IPS DF 6.9 (cell line): ENCODE measurements at regions not wholly inside any gene's neighbourhood (a gene's known extent, or its start where the extent isn't known, plus 50 kb on each side); places are given as distances from the start of the nearest gene placed in this dataset.

Experiments used
- DNase-seq: peaks from one replicate; pipeline ENCODE4 v3.0.0-alpha.2; 2013; ENCODE audit warnings: low read depth, low spot score
- H3K27ac ChIP-seq: one replicate; pipeline ENCODE4 v1.5.1; 2013; ENCODE audit warnings: low read length, control low read depth
- H3K27me3 ChIP-seq: 2 replicates; pipeline ENCODE4 v1.6.1; 2013; ENCODE audit warnings: mild to moderate bottlenecking, low read length; ENCODE audit not compliant: control insufficient read depth, insufficient read depth
- H3K36me3 ChIP-seq: 2 replicates; pipeline ENCODE4 v1.6.1; 2013; ENCODE audit warnings: low read length; ENCODE audit not compliant: control insufficient read depth, insufficient read depth
- H3K4me1 ChIP-seq: 2 replicates; pipeline ENCODE4 v1.6.1; 2013; ENCODE audit warnings: low read length; ENCODE audit not compliant: control insufficient read depth, insufficient read depth
- H3K4me3 ChIP-seq: 2 replicates; pipeline ENCODE4 v1.5.1; 2013; ENCODE audit warnings: mild to moderate bottlenecking, low read length
- H3K9me3 ChIP-seq: 2 replicates; pipeline ENCODE4 v1.6.1; 2013; ENCODE audit warnings: low read length, inconsistent platforms; ENCODE audit not compliant: control insufficient read depth, insufficient read depth
- WGBS: extraction: QIAGEN DNeasy Blood & Tissue Kit; methylation state at CpG from one replicate; pipeline ENCODE4 v1.1.7; 2013; ENCODE audit warnings: mixed read lengths, missing lambda C conversion rate; ENCODE audit not compliant: insufficient read length, insufficient coverage; 5-methylcytosine and 5-hydroxymethylcytosine counted together

DNA sequence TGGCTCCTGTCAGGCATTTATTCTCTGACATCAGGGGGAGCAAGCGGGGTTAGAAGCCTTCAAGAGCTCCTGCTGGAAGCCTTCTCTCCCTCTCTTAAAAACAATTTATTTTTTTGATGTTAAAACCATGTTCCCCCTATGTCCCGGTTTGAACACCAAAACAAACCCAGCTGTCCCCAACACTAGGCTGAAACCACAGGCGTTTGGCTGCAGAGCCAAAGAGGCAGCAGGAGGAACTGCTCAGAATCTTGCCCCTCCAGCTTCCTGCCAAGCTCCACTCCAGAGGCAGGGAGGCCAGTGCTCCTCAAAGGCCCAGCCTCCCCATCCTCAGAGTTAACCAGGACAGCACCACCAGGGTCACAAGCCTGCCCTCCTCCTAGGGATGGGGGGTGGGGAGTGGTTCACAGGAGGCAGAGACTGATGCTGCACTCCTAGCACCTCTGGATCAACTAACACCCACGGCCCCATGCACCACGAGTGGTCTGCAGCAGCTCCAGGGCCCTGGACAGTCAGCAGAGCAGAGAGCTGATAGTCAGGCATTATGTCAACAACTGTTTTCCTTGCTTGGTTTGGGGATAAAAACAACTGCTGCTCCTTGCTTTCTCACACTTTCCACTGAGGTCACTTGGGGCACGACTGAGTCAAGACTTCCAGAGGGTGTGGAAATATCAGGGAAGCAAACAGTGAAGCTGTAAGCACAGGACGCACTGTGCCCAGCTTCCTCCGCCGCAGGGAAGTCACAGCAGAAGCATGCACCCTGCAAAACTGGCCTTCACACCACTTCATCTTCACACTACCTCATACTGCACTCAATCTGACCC, 96.5 kb upstream of the ADRA1B start:
- DNase-seq: no peak
- no peak overlapping the region for H3K27ac ChIP-seq
- H3K27me3 ChIP-seq: no peaks in the 10 kb centered on the region
- H3K4me3 ChIP-seq: no peak overlapping the region
- H3K4me1 ChIP-seq: no peaks in the 10 kb centered on the region; the same call in 1 of the 2 replicates
- WGBS: no CpG with 5 or more reads among the region's 9 CpGs
- no peaks in the 10 kb centered on the region for H3K9me3 ChIP-seq
- no peaks in the 10 kb centered on the region for H3K36me3 ChIP-seq

DNA sequence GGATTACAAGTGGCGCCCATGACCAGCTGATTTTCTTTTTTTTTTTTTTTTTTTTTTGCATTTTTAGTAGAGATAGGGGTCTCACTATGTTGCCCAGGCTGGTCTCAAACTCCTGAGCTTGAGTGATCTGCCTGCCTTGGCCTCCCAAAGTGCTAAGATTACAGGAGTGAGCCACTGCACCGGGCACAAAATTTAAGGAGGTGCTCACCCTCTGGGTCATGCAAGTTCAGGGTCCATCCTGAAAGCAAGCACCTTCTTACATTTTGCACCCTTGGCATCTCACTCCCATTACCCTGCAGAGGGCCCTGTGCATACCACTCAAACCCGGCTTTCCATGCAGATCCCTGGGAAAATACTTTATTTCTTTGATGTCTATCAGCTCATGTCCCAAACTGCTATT, 95.6 kb upstream of the ADRA1B start:
- WGBS: no CpG with 5 or more reads among the region's 3 CpGs
- no peaks in the 10 kb centered on the region for H3K36me3 ChIP-seq
- H3K9me3 ChIP-seq: no peaks in the 10 kb centered on the region
- DNase-seq: no peak
- H3K4me1 ChIP-seq: no peaks in the 10 kb centered on the region; the same call in 1 of the 2 replicates
- no peaks in the 10 kb centered on the region for H3K27me3 ChIP-seq
- no peak overlapping the region for H3K4me3 ChIP-seq
- H3K27ac ChIP-seq: no peak overlapping the region

DNA sequence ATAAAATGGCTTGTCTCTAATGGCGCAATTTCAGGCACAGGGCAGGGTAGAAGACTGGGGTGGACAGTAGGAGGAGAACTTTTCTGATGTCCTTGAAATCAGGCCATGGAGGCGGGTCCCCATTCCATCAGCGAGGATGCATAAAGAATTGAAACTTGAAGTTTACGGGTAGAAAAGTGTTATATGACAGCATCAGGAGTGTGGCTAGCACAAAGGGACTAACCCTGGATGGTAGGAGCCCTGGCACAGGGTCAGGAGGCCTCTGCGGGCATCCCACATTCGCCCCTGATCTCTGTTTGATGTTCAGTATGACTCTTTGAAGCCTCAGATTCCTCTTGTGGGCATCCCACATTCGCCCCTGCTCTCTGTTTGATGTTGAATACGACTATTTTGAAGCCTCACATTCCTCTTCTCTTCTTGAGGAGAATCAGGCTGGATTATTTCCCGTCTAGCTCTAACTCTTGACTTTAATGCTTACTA, 94.8 kb upstream of the ADRA1B start:
- no peaks in the 10 kb centered on the region for H3K36me3 ChIP-seq
- no peaks in the 10 kb centered on the region for H3K9me3 ChIP-seq
- H3K4me1 ChIP-seq: no peaks in the 10 kb centered on the region
- DNase-seq: no peak
- no peaks in the 10 kb centered on the region for H3K27me3 ChIP-seq
- H3K27ac ChIP-seq: no peak overlapping the region
- H3K4me3 ChIP-seq: no peak overlapping the region
- WGBS: no CpG with 5 or more reads among the region's 9 CpGs

DNA sequence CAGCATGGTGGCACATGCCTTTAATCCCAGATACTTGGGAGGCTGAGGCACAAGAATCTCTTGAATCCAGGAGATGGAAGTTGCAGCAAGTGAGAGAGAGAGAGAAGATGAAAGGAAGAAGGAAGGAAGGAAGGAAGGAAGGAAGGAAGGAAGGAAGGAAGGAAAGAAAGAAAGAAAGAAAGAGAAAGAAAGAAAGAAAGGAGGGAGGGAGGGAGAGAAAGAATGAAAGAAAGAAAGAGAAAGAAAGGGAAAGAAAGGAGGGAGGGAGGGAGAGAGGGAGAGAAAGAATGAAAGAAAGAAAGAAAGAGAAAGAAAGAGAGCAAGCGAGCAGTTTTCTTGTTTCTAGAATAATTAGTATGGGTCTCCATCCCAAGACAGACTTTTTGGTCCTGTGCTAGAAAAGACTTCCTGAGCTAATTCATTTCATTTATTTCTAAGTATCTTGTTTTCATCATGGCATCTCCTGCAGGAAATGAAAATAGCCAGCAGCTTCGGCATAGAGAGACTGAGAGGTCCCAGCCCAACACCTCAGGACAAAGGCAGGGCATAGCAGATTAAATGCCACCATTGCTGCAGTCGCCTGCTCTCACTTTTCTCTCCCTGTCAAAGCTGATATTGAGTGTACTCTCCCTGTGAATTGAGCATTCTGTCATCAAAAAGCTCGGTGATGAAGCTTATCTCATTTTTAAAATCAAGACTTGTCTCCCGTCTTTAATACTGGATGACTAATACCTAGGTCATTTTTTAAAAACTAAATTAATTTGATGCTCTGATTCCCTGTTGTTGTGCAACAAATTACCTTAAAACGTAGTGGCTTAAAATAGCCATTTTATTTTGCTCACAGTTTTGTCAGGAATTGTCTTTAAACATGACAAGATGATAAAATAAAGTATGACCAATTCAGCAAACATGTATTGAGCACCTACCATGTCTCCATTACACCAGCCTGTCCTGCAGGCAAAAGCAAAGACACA, 91.8 kb upstream of the ADRA1B start:
- no peaks in the 10 kb centered on the region for H3K36me3 ChIP-seq
- no peaks in the 10 kb centered on the region for H3K27me3 ChIP-seq
- H3K4me1 ChIP-seq: no peaks in the 10 kb centered on the region
- H3K9me3 ChIP-seq: no peaks in the 10 kb centered on the region
- DNase-seq: no peak
- WGBS: no CpG with 5 or more reads among the region's 6 CpGs
- no peak overlapping the region for H3K4me3 ChIP-seq
- no peak overlapping the region for H3K27ac ChIP-seq

DNA sequence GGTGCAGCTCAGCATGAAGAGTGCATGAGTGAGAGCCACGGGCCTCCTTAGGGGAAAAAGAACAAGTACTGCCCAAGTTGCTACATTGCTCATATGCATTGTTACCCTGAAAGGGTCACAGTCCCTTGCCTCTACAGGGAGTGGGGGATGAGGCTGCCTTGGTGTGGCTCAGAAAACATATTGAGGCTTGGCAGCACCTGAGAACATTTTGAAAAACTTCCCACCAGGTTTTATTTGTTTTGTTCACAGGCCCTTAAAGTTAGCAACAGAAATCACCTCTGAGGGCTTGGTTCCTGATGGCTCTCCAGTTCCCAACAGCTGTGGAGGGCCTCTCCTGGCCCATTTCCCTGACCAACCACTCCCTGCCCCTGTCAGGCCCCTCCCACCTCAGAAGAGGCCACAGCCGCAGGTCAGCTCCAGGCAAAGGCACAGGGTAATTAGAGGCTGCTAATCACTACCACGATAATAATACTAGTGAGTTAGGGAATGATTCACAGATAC, 90.7 kb upstream of the ADRA1B start:
- WGBS: no CpG with 5 or more reads among the region's 3 CpGs
- H3K9me3 ChIP-seq: no peaks in the 10 kb centered on the region
- no peaks in the 10 kb centered on the region for H3K36me3 ChIP-seq
- DNase-seq: no peak
- H3K4me1 ChIP-seq: no peaks in the 10 kb centered on the region
- H3K4me3 ChIP-seq: no peak overlapping the region
- H3K27ac ChIP-seq: no peak overlapping the region
- no peaks in the 10 kb centered on the region for H3K27me3 ChIP-seq

DNA sequence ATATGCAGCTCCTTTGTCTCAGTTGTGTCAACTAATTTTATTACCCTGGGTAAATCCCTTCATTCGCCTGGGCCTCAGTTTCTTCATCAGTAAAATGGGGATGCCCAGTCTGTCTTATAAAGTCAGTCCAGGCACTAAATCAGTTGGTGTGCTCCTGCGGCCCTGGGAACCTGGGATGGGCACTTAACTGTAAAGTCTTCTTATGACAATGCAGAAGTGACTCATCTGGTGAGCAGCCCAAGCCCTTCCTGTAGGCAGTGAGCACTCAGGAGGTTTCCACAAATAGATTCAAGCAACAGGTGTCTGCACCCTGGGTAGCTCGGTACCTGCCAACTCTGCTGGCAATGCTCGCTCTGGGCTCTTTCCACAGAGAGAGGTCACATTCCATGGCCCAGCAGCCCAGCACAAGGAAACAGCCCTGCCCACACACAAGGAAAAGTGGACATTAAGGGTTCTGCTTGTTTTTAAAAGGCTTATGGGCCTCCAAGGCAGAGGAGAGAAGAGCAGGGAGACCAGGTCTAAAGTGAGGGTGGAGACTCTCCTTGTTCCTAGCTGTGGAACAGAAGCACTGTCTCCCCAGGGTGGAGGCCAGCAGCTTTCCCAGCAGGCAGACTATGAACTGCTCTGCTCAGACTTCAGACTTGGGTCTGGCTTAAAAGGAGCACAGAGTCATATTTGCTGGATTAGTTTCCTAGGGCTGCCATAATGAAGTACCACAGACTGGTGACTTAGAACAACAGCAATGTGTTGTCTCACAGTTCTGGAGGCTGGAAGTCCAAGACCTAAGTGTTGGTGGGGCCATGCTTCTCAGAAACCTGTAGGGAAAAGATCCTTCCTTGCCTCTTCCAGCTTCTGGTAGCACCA, 89.7 kb upstream of the ADRA1B start:
- Histone ChIP-seq H3K27ac (no peak overlapping the region), H3K9me3 (no peaks in the 10 kb centered on the region), H3K4me3 (no peak overlapping the region), H3K27me3 (no peaks in the 10 kb centered on the region), H3K36me3 (no peaks in the 10 kb centered on the region), H3K4me1 (no peaks in the 10 kb centered on the region)
- WGBS: no CpG with 5 or more reads among the region's 4 CpGs
- no peak for DNase-seq

DNA sequence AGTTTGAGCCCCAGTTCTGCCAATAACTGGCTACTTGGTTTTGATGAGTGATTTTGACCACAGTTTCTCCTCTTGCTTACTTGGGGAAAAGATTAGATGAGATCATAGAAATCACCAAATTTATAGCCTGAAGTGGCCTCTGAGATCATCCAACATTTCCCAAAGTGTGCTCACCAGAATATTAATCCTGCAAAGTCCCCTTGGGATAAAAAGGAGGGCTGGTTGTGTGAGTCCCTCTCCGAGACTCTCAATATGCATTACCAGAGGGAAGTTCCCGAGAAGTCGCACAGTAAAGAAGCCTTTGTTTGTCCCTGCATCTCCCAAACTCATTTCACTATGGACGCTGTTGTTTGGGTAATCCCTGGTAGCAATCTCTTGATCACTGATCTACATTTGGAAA, 88.4 kb upstream of the ADRA1B start:
- no peaks in the 10 kb centered on the region for H3K27me3 ChIP-seq
- no peaks in the 10 kb centered on the region for H3K9me3 ChIP-seq
- WGBS: no CpG with 5 or more reads among the region's 4 CpGs
- H3K36me3 ChIP-seq: no peaks in the 10 kb centered on the region
- H3K4me3 ChIP-seq: no peak overlapping the region
- no peak for DNase-seq
- H3K27ac ChIP-seq: no peak overlapping the region
- H3K4me1 ChIP-seq: no peaks in the 10 kb centered on the region

DNA sequence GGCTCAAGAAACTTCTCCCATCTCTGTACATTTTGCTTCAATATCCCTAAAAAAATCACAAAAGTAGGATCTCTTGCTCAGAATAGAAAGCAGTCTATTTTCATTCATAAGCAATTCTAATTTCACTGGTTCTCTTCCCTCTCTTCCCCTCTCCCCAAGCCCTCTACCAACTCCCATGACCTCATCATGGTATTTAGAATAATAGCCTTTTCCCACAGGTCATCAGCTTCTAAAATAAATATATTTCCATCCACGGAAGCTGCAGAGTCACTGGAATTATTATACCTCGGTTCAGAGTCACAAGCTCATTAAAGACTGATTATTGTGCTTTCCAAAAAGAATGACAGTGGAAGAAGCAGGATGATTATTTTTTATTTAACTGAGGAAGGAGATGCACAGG, 84.2 kb upstream of the ADRA1B start:
- no CpG with 5 or more reads among the region's 2 CpGs for WGBS
- no peak for DNase-seq
- no peak overlapping the region for H3K4me3 ChIP-seq
- no peaks in the 10 kb centered on the region for H3K4me1 ChIP-seq
- no peaks in the 10 kb centered on the region for H3K27me3 ChIP-seq
- H3K9me3 ChIP-seq: no peaks in the 10 kb centered on the region
- no peaks in the 10 kb centered on the region for H3K36me3 ChIP-seq
- H3K27ac ChIP-seq: no peak overlapping the region

DNA sequence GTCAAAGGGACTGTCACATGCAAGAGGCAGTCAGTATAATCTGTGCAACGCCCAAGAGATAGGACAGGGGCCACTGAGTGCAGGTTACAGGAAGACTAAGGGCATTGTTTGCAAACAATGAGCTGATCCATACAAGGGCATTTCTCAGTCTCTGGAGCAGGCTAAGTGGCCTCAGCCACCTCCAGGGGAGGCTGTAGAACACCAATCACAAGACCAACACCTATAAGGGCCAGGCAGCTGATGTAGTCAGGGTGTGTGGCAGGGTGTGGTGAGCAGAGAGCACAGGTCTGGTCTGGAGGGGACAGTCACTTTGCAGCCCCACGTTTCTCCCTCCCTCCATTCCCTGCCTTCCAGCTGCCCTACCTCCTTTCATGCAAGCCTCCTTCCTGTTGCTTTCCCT, 83.2 kb upstream of the ADRA1B start:
- Histone ChIP-seq H3K9me3 (no peaks in the 10 kb centered on the region), H3K27ac (no peak overlapping the region), H3K36me3 (no peaks in the 10 kb centered on the region), H3K27me3 (no peaks in the 10 kb centered on the region), H3K4me1 (no peaks in the 10 kb centered on the region), H3K4me3 (no peak overlapping the region)
- no CpG with 5 or more reads among the region's 2 CpGs for WGBS
- no peak for DNase-seq

DNA sequence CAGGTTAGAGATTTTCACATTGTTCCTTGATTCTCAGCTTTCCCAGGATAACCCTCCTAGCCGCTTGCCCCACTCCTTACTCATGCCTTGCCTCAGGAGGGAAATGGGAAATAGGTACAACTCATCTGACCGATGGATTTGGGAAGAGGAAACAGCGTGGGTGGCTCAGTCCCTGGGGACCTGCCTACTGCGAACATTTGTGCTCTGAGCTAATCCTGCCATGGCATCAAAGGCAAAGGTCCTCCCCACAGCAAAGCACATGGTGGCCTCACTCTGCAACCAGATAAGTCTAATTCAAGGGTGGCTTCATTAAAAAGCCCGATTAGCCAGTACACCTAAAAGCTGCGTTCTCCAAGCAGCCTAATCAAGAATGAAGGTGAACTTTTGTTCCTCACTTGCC, 82.4 kb upstream of the ADRA1B start:
- H3K9me3 ChIP-seq: no peaks in the 10 kb centered on the region
- no peaks in the 10 kb centered on the region for H3K4me1 ChIP-seq
- no peak overlapping the region for H3K27ac ChIP-seq
- no CpG with 5 or more reads among the region's 6 CpGs for WGBS
- DNase-seq: no peak
- no peaks in the 10 kb centered on the region for H3K36me3 ChIP-seq
- H3K27me3 ChIP-seq: no peaks in the 10 kb centered on the region
- H3K4me3 ChIP-seq: no peak overlapping the region
